ENCODE measurements at regions not wholly inside any gene's neighbourhood (a gene's known extent, or its start where the extent isn't known, plus 50 kb on each side); places are given as distances from the start of the nearest gene placed in this dataset.

DNA sequence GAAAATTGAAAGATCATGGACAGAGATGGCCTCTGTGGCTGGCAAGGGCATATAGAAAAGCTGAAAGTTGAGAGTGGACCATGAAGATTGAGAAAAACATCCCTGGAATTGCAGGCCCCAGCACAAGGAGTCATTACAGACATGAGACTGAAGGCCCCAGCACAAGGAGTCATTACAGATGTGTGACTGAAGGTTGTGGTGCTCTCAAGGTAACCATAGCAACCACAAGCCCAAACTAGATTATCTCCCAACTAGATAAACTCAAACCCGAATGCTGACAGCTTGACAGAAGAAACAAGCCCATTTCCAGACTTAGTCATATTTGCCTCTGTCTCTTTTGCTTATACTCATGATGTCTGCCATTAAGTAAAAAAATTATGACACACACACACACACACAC lies 1252.1 kb upstream of the ADGRL4 start:
- DNase-seq (no peak), ATAC-seq (no peak)
- Histone ChIP-seq H3K4me3 (no peak overlapping the region), H3K36me3 (no peaks in the 10 kb centered on the region), H3K27me3 (no peaks in the 10 kb centered on the region), H3K27ac (no peak overlapping the region), H3K9me3 (no peaks in the 10 kb centered on the region), H3K4me1 (no peaks in the 10 kb centered on the region)
- TF ChIP-seq, protein P1, sequence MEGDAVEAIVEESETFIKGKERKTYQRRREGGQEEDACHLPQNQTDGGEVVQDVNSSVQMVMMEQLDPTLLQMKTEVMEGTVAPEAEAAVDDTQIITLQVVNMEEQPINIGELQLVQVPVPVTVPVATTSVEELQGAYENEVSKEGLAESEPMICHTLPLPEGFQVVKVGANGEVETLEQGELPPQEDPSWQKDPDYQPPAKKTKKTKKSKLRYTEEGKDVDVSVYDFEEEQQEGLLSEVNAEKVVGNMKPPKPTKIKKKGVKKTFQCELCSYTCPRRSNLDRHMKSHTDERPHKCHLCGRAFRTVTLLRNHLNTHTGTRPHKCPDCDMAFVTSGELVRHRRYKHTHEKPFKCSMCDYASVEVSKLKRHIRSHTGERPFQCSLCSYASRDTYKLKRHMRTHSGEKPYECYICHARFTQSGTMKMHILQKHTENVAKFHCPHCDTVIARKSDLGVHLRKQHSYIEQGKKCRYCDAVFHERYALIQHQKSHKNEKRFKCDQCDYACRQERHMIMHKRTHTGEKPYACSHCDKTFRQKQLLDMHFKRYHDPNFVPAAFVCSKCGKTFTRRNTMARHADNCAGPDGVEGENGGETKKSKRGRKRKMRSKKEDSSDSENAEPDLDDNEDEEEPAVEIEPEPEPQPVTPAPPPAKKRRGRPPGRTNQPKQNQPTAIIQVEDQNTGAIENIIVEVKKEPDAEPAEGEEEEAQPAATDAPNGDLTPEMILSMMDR (IDR thresholded peaks at IDR 0.05), result no peak
- intact Hi-C loops (cut with DNase I), result no loop called here

DNA sequence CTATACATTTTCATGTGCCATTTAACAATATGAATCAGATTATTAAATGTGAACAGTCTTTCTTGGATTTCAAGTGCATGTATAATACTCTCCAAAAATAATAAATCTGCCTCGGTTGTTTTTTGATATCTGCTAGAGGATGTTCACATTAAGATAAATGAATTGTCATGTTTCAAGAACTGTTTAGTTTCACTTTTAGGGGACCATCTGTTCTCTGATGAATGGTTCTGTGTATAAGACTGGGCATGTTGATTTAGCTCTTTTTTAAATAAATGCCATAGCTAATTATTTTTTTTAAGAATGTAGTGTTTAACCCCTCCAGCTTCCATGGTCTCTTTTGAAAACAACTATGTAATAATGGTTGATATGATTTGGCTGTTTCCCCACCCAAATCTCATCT lies 1245.1 kb upstream of the ADGRL4 start:
- H3K9me3 ChIP-seq, result peaks cover 5% of the 10 kb centered on the region
- ATAC-seq, result no peak
- DNase-seq, result no peak
- no peak overlapping the region for H3K4me3 ChIP-seq
- H3K27ac ChIP-seq, result no peak overlapping the region
- no peaks in the 10 kb centered on the region for H3K27me3 ChIP-seq
- intact Hi-C loops (cut with DNase I), result no loop called here
- TF ChIP-seq, protein P1 (IDR thresholded peaks at IDR 0.05), result no peak
- no peaks in the 10 kb centered on the region for H3K36me3 ChIP-seq
- no peaks in the 10 kb centered on the region for H3K4me1 ChIP-seq

DNA sequence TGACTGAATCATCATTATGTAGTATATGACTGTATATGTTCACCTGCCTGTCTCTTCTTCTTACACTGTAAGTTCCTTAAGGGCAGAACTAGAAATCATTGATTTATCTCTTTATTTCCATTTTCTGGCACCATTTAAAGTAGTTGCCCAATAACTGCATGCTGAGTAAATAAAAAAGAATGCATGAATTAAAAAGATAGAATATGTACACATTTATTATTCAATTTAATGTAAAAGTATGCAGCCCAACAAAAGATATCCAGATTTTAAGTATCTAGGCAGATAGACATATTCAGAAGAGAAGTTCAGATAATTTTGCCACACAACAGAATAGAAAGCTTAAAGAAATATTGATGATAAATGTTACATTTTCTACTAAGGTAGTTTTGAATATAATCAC lies 1244.6 kb upstream of the ADGRL4 start:
- no peak overlapping the region for H3K27ac ChIP-seq
- no peaks in the 10 kb centered on the region for H3K36me3 ChIP-seq
- ATAC-seq (no peak), DNase-seq (no peak)
- intact Hi-C loops (cut with DNase I), result no loop called here
- H3K27me3 ChIP-seq, result no peaks in the 10 kb centered on the region
- H3K4me1 ChIP-seq, result no peaks in the 10 kb centered on the region
- TF ChIP-seq, protein P1 (IDR thresholded peaks at IDR 0.05), result no peak
- H3K9me3 ChIP-seq, result peaks cover 5% of the 10 kb centered on the region
- no peak overlapping the region for H3K4me3 ChIP-seq

DNA sequence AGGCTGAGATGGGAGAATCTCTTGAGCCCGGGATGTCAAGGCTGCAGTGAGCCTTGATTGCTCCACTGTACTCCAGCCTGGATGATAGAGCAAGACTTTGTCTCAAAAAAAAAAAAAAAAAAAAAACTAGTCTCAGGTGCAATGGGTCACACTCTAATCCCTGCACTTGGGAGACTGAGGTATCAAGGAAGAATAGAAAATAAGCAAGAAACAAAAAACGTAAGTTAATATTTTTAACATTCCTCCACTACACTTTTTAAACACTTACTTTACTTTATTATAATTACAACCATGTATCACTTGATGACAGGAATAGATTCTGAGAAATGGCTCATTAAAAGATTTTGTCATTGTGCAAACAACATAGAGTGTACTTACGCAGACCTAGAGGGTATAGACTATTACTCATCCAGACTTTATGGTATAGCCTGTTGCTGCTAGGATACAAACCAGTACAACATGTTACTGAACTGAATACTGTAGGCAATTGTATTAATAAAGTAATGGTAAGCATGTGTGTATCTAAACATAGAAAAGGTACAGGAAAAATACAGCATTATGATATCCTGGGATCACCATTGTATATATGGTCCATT lies 1244.1 kb upstream of the ADGRL4 start:
- Histone ChIP-seq H3K27me3 (no peaks in the 10 kb centered on the region), H3K4me3 (no peak overlapping the region), H3K36me3 (no peaks in the 10 kb centered on the region), H3K27ac (no peak overlapping the region), H3K4me1 (no peaks in the 10 kb centered on the region), H3K9me3 (peaks cover 5% of the 10 kb centered on the region)
- no peak for DNase-seq
- intact Hi-C loops (cut with DNase I), result no loop called here
- ATAC-seq, result no peak
- TF ChIP-seq, protein P1 (IDR thresholded peaks at IDR 0.05), result no peak

DNA sequence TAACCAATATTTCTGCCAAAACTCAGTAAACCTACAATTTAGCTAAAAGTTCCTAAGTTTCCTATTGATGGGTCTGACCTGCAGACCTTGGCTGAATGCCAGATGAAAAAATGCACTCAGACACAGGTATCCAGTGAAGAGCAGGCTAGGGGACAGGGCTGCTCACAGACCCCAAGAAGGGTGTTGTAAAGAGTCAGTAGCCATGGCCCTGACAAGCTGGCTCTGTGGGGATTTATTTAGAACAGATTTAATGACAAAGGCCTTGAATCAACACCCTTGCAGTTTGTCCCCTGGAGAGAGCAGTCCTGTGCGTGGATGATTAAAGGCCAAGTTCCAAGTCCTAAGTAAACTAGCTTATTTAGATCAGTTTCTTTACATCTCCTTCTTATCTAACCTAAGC lies 1243.2 kb upstream of the ADGRL4 start:
- no peak for ATAC-seq
- DNase-seq, result no peak
- H3K36me3 ChIP-seq, result no peaks in the 10 kb centered on the region
- TF ChIP-seq, protein P1 (IDR thresholded peaks at IDR 0.05), result no peak
- H3K4me1 ChIP-seq, result no peaks in the 10 kb centered on the region
- H3K9me3 ChIP-seq, result peaks cover 5% of the 10 kb centered on the region
- intact Hi-C loops (cut with DNase I), result no loop called here
- H3K27me3 ChIP-seq, result no peaks in the 10 kb centered on the region
- H3K4me3 ChIP-seq, result no peak overlapping the region
- no peak overlapping the region for H3K27ac ChIP-seq

DNA sequence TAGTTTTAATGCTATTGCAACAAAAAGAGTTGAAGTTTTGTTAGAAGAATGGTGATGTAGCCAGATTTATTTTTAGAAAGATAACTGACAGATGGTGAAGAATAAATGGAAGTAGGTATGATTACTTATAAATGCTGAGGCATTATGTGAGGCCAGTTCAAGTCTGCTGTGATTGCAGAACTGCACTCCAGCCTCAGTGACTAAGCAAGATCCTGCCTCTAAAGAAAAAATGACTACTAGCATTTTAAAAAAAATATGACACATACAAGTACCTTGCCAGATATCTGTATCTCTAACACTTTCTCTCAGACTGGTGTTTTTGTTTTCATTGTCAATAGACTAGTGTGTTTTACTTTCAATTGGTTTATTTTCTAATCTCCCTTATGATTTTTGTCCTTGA lies 1242.4 kb upstream of the ADGRL4 start:
- Histone ChIP-seq H3K9me3 (peaks cover 5% of the 10 kb centered on the region), H3K4me1 (no peaks in the 10 kb centered on the region), H3K27me3 (no peaks in the 10 kb centered on the region), H3K27ac (no peak overlapping the region), H3K4me3 (no peak overlapping the region), H3K36me3 (no peaks in the 10 kb centered on the region)
- intact Hi-C loops (cut with DNase I), result no loop called here
- DNase-seq (no peak), ATAC-seq (no peak)
- TF ChIP-seq, protein P1 (IDR thresholded peaks at IDR 0.05), result no peak
